K562 (cell line): ENCODE measurements at regions not wholly inside any gene's neighbourhood (a gene's known extent, or its start where the extent isn't known, plus 50 kb on each side); places are given as distances from the start of the nearest gene placed in this dataset.
A peak's percentile ranks its signal among the peaks of the same experiment; 100 is the strongest.

Experiments
- ATAC-seq: fragments of 200-7000 bp; cut with Tn5 transposase; 3 replicates; pipeline ENCODE4 v1.9.1; 2020; ENCODE audit warnings: moderate library complexity
- BruUV-seq: library from RNA; stranded (reverse); fragments of 400-500 nt; replicated peaks from 2 replicates; lab custom pipeline; 2021; lab: Mats Ljungman, UMichigan
- CTCF ChIA-PET: fragments of 300-600 bp; formaldehyde crosslinking; extraction: SDS; loops from one replicate; lab custom pipeline; 2021; ENCODE audit warnings: low intra/inter-chr PET ratio; lab: Yijun Ruan, JAX
- POLR2A ChIA-PET: fragments of 300-600, 350-650 bp; sonication (Branson Sonifier 250); formaldehyde crosslinking; extraction: SDS; loops from one replicate; lab custom pipeline; 2021; ENCODE audit warnings: antibody characterized with exemption, inconsistent platforms; lab: Yijun Ruan, JAX
- DNase-seq, 4 experiments: peaks; one replicate each; pipeline versions ENCODE4 v3.0.0 to v3.0.0-alpha.2; 2011 to 2018; ENCODE audit warnings: low spot score in 3 of 4, mixed read lengths in 3 of 4; ENCODE audit errors: extremely low read depth in 1 of 4
- FAIRE-seq: peaks from 2 replicates; lab custom pipeline; 2011; peaks lifted over from hg19 to GRCh38; lab: Jason Lieb, UNC
- H2AFZ ChIP-seq: 2 replicates; pipeline ENCODE4 v1.6.0; 2011; ENCODE audit warnings: low read depth, low read length, control low read depth, inconsistent platforms
- H3K27ac ChIP-seq: fragments of 200-600 bp; 3 replicates; pipeline ENCODE4 v1.8.0; 2011; ENCODE audit warnings: low read depth, mild to moderate bottlenecking, control low read depth, inconsistent platforms, low read length, moderate library complexity, mixed read lengths; ENCODE audit errors: extremely low read depth
- H3K27me3 ChIP-seq, 2 experiments: fragments of 300-600 bp in 1 of 2; 2 replicates in 1 of 2; 3 replicates in 1 of 2; pipeline versions ENCODE4 v1.6.0 to v1.8.0; 2011; ENCODE audit warnings: inconsistent platforms in 2 of 2, low read length in 2 of 2, mild to moderate bottlenecking in 1 of 2, mixed read lengths in 1 of 2, moderate library complexity in 1 of 2; ENCODE audit not compliant: control insufficient read depth in 2 of 2, insufficient read depth in 2 of 2
- H3K36me3 ChIP-seq: fragments of 300-600 bp; 3 replicates; pipeline ENCODE4 v1.8.0; 2011; ENCODE audit warnings: mild to moderate bottlenecking, low read length, inconsistent platforms; ENCODE audit not compliant: control insufficient read depth, insufficient read depth
- H3K4me1 ChIP-seq, 2 experiments: fragments of 200-600 bp in 1 of 2; replicated peaks in 1 of 2; 2 replicates in 1 of 2; 3 replicates in 1 of 2; pipeline versions ENCODE4 v1.5.1 to v1.8.0; 2011; ENCODE audit warnings: inconsistent platforms in 2 of 2, low read length in 2 of 2, mild to moderate bottlenecking in 1 of 2, mixed read lengths in 1 of 2, moderate library complexity in 1 of 2; ENCODE audit not compliant: control insufficient read depth in 2 of 2, insufficient read depth in 2 of 2
- H3K4me2 ChIP-seq: 2 replicates; pipeline ENCODE4 v1.6.1; 2011; ENCODE audit warnings: low read length, control low read depth, inconsistent platforms, mixed read lengths; ENCODE audit not compliant: insufficient read depth
- H3K4me3 ChIP-seq: fragments of 200-600 bp; sonication (generic), shearing (Covaris generic); 2 replicates; pipeline ENCODE4 v1.5.1; 2016; ENCODE audit warnings: control low read depth, inconsistent platforms
- H3K79me2 ChIP-seq: fragments of 200-600 bp; 3 replicates; pipeline ENCODE4 v1.8.0; 2011; ENCODE audit warnings: low read length, inconsistent platforms; ENCODE audit not compliant: control insufficient read depth, insufficient read depth
- H3K9ac ChIP-seq, 2 experiments: 2 replicates each; pipeline versions ENCODE4 v1.6.0 to v1.6.1; 2011; ENCODE audit warnings: low read depth in 2 of 2, low read length in 2 of 2, control low read depth in 1 of 2, inconsistent platforms in 1 of 2, mild to moderate bottlenecking in 1 of 2, mixed read lengths in 1 of 2; ENCODE audit not compliant: insufficient read depth in 1 of 2
- H3K9me1 ChIP-seq: one replicate; pipeline ENCODE4 v1.6.0; 2011; ENCODE audit warnings: inconsistent platforms, mild to moderate bottlenecking, low read length, moderate library complexity; ENCODE audit not compliant: control insufficient read depth, insufficient read depth
- H3K9me3 ChIP-seq: replicated peaks from 2 replicates; pipeline ENCODE4 v1.5.1; 2011; ENCODE audit warnings: low read depth, low read length, inconsistent platforms; ENCODE audit not compliant: control insufficient read depth, insufficient read depth
- H4K20me1 ChIP-seq: replicated peaks from 2 replicates; pipeline ENCODE4 v1.6.1; 2011; ENCODE audit warnings: low read length, inconsistent platforms, mixed read lengths; ENCODE audit not compliant: control insufficient read depth, insufficient read depth
- CHD2 ChIP-seq: IDR thresholded peaks from 2 replicates; pipeline ENCODE4 v1.6.1; 2011; ENCODE audit warnings: low read depth, low read length
- ELF2 ChIP-seq: fragments of 250-450 bp; sonication (Bioruptor Pico); IDR thresholded peaks from 2 replicates; pipeline ENCODE4 v1.5.0; 2021; ENCODE audit warnings: mild to moderate bottlenecking
- GTF2E2 ChIP-seq: fragments of 200-800 bp; sonication (Bioruptor generic); IDR thresholded peaks from 2 replicates; pipeline ENCODE4 v1.6.1; 2016; ENCODE audit warnings: missing genetic modification characterization, missing compliant biosample characterization
- PCBP2 ChIP-seq: fragments of 200-400 bp; formaldehyde crosslinking; IDR thresholded peaks from 2 replicates; pipeline ENCODE4 v1.6.1; 2018; ENCODE audit warnings: low read length, low read depth, mild to moderate bottlenecking, moderate library complexity; ENCODE audit not compliant: poor library complexity, severe bottlenecking
- SMARCE1 ChIP-seq: fragments of 450-650 bp; IDR thresholded peaks from 2 replicates; pipeline ENCODE4 v1.7.1; 2016; ENCODE audit warnings: mild to moderate bottlenecking
- ZNF316 ChIP-seq: fragments of 450-650 bp; IDR thresholded peaks from 2 replicates; pipeline ENCODE4 v1.6.1; 2016
- ZNF699 ChIP-seq: fragments of 250-450 bp; sonication (Bioruptor Pico); IDR thresholded peaks from 2 replicates; pipeline ENCODE4 v1.8.0; 2021; ENCODE audit warnings: mild to moderate bottlenecking, moderate library complexity; ENCODE audit not compliant: insufficient replicate concordance
- WGBS: fragments of 100-300 bp; shearing (Covaris generic); methylation state at CpG from one replicate; pipeline ENCODE4 v1.1.6; 2016; ENCODE audit warnings: low coverage, mixed read lengths; ENCODE audit not compliant: insufficient coverage; ENCODE audit errors: missing lambda C conversion rate; 5-methylcytosine and 5-hydroxymethylcytosine counted together
- in situ Hi-C: fragments of 300-500 bp; cut with MboI; formaldehyde crosslinking; loops from 4 replicates; pipeline ENCODE4 v1.15.0; 2018; ENCODE audit warnings: inconsistent platforms, mixed read lengths
- intact Hi-C: fragments of 100-400 bp; cut with micrococcal nuclease; formaldehyde crosslinking; loops from 2 replicates; pipeline ENCODE4 v1.14.2; 2022
- TF ChIP-seq, protein P1 (sequence below): fragments of 250-450 bp; sonication (Bioruptor Pico); IDR thresholded peaks from 2 replicates; pipeline ENCODE4 v1.8.0; 2021; ENCODE audit warnings: mild to moderate bottlenecking, moderate library complexity

DNA sequence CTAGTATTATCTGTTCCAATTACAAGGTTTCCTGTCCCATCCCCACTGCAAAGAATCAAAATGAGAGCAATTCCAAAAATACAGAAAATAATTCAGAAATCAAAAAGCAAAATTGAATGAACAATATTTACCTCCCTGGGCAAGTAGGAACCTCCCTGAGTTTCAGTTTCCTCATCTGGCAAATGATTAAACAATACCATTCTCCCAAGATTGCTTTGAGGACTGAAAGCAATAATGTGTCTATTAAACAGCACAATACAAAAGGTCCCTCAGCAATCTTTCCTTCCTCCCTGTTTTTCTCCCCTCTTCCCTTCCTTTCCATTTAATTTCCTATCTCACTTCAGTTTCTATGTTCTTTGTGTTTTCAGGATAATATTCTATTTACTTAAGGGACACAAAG is 171.0 kb downstream of the ZC3H11B start:
- BruUV-seq, result no TSS peak
- H3K4me1 ChIP-seq, result no peaks in the 10 kb centered on the region
- no peaks in the 10 kb centered on the region for H3K9me1 ChIP-seq
- no peak overlapping the region for H2AFZ ChIP-seq
- H3K9me3 ChIP-seq, result no peaks in the 10 kb centered on the region
- H3K27me3 ChIP-seq, result no peaks in the 10 kb centered on the region
- no peak for FAIRE-seq
- no peak overlapping the region for H3K27ac ChIP-seq
- ATAC-seq, result no peak
- H3K4me3 ChIP-seq, result no peak overlapping the region
- no peaks in the 10 kb centered on the region for H3K36me3 ChIP-seq
- POLR2A ChIA-PET, result no interaction called here
- no peak overlapping the region for H3K4me2 ChIP-seq
- no peaks in the 10 kb centered on the region for H3K79me2 ChIP-seq
- CTCF ChIA-PET, result no interaction called here
- in situ Hi-C loops, result no loop called here
- intact Hi-C loops, result no loop called here
- no peak overlapping the region for H3K9ac ChIP-seq
- no peak for DNase-seq
- no peaks in the 10 kb centered on the region for H4K20me1 ChIP-seq
- no peak for TF ChIP-seq CHD2
- TF ChIP-seq SMARCE1, result no peak
- peak; percentile 13 for TF ChIP-seq PCBP2
- TF ChIP-seq, all 486 proteins: peak for 1

DNA sequence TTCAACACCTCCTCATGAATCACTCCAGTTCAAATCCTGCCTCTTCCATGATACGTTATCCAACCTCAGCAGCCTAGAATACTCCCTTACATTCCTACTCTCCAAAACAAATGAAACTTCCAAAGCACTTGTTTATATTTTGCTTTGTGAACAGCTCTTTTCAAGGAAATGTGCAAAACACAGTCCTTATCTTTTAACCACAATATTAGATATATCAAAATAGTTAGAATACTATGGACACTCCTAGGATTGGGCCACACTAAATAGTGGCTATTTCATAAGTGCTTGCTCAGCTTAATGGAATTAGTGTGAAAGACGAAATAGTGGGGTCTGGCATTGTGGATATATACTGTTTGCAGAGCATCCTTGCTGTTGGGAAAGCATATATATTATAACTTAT is 173.5 kb downstream of the ZC3H11B start:
- Histone ChIP-seq H3K4me3 (no peak overlapping the region), H3K9ac (no peak overlapping the region), H3K4me2 (no peak overlapping the region), H3K27ac (no peak overlapping the region), H3K9me1 (no peaks in the 10 kb centered on the region), H3K27me3 (no peaks in the 10 kb centered on the region), H3K79me2 (no peaks in the 10 kb centered on the region), H2AFZ (no peak overlapping the region)
- FAIRE-seq, result no peak
- CTCF ChIA-PET, result no interaction called here
- WGBS, result 2% methylated on average over 2 of the region's 2 CpGs
- ATAC-seq, result no peak
- in situ Hi-C loops, result no loop called here
- TF ChIP-seq ZNF699 (CRISPR knock-in tag) (no peak), ZNF316 (peak; percentile 28; the same call in 1 of the 2 replicates), ELF2 (CRISPR knock-in tag) (no peak), GTF2E2 (tag) (no peak)
- TF ChIP-seq, protein P1, sequence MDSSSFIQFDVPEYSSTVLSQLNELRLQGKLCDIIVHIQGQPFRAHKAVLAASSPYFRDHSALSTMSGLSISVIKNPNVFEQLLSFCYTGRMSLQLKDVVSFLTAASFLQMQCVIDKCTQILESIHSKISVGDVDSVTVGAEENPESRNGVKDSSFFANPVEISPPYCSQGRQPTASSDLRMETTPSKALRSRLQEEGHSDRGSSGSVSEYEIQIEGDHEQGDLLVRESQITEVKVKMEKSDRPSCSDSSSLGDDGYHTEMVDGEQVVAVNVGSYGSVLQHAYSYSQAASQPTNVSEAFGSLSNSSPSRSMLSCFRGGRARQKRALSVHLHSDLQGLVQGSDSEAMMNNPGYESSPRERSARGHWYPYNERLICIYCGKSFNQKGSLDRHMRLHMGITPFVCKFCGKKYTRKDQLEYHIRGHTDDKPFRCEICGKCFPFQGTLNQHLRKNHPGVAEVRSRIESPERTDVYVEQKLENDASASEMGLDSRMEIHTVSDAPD (CRISPR knock-in tag), result no peak
- TF ChIP-seq, all 486 proteins: peak for 1
- H3K36me3 ChIP-seq, result no peaks in the 10 kb centered on the region
- intact Hi-C loops, result no loop called here
- no peaks in the 10 kb centered on the region for H3K4me1 ChIP-seq
- POLR2A ChIA-PET, result no interaction called here
- H4K20me1 ChIP-seq, result no peaks in the 10 kb centered on the region
- H3K9me3 ChIP-seq, result no peaks in the 10 kb centered on the region
- BruUV-seq, result no TSS peak
- DNase-seq, result no peak
